Kidney epithelial cell (primary cell): ENCODE measurements at regions not wholly inside any gene's neighbourhood (a gene's known extent, or its start where the extent isn't known, plus 50 kb on each side); places are given as distances from the start of the nearest gene placed in this dataset.

Experiments used
- DNase-seq: peaks from one replicate; pipeline ENCODE4 v3.0.0-alpha.2; 2010; ENCODE audit warnings: low read depth
- H3K27me3 ChIP-seq: 2 replicates; pipeline ENCODE4 v1.6.0; 2011; ENCODE audit warnings: low read length; ENCODE audit not compliant: control insufficient read depth, insufficient read depth
- H3K36me3 ChIP-seq: 2 replicates; pipeline ENCODE4 v1.5.1; 2011; ENCODE audit warnings: low read length; ENCODE audit not compliant: control insufficient read depth, insufficient read depth
- H3K4me3 ChIP-seq: 2 replicates; pipeline ENCODE4 v1.5.1; 2011; ENCODE audit warnings: low read depth, mild to moderate bottlenecking, control low read depth, low read length
- CTCF ChIP-seq: IDR thresholded peaks from 2 replicates; pipeline ENCODE4 v1.5.1; 2011; ENCODE audit warnings: mild to moderate bottlenecking, moderate library complexity, low read length, control low read depth, inconsistent platforms; ENCODE audit not compliant: insufficient read depth, poor library complexity, severe bottlenecking

GRCh38 chr6:100119261-100119660, 125.2 kb upstream of the MCHR2 start:
- no peak for DNase-seq
- Histone ChIP-seq H3K4me3 (no peak overlapping the region), H3K27me3 (no peaks in the 10 kb centered on the region), H3K36me3 (no peaks in the 10 kb centered on the region)
- no peak for TF ChIP-seq CTCF

- H3K36me3 ChIP-seq = no peaks in the 10 kb centered on the region
- no peak overlapping the region for H3K4me3 ChIP-seq
- DNase-seq = no peak
- H3K27me3 ChIP-seq = no peaks in the 10 kb centered on the region
- no peak for TF ChIP-seq CTCF
Observed at GRCh38 chr6:100118301-100118700, 124.3 kb upstream of the MCHR2 start.

GRCh38 chr6:100117680-100118079, 123.7 kb upstream of the MCHR2 start:
- Histone ChIP-seq H3K27me3 (no peaks in the 10 kb centered on the region), H3K36me3 (no peaks in the 10 kb centered on the region), H3K4me3 (no peak overlapping the region)
- no peak for TF ChIP-seq CTCF
- DNase-seq = no peak

GRCh38 chr6:100116411-100117194, 122.6 kb upstream of the MCHR2 start:
- H3K4me3 ChIP-seq = no peak overlapping the region
- H3K36me3 ChIP-seq = no peaks in the 10 kb centered on the region
- no peaks in the 10 kb centered on the region for H3K27me3 ChIP-seq
- peak; percentile 73 for TF ChIP-seq CTCF
- peak; percentile 38 for DNase-seq

- TF ChIP-seq CTCF = no peak
- DNase-seq = no peak
- no peak overlapping the region for H3K4me3 ChIP-seq
- no peaks in the 10 kb centered on the region for H3K27me3 ChIP-seq
- H3K36me3 ChIP-seq = no peaks in the 10 kb centered on the region
Observed at GRCh38 chr6:100115407-100116101, 121.5 kb upstream of the MCHR2 start.
